HEK293 (cell line): ENCODE measurements at regions not wholly inside any gene's neighbourhood (a gene's known extent, or its start where the extent isn't known, plus 50 kb on each side); places are given as distances from the start of the nearest gene placed in this dataset.

ENCODE experiments used
- CTCF ChIA-PET: fragments of 350-600 bp; formaldehyde crosslinking; extraction: SDS; loops from one replicate; lab custom pipeline; 2021; ENCODE audit warnings: antibody characterized with exemption; lab: Yijun Ruan, JAX
- POLR2A ChIA-PET: fragments of 300-600 bp; formaldehyde crosslinking; extraction: SDS; loops from one replicate; lab custom pipeline; 2020; ENCODE audit warnings: antibody characterized with exemption, inconsistent platforms; lab: Yijun Ruan, JAX
- H3K27ac ChIP-seq: fragments of 200-500 bp; sonication (Bioruptor generic); 2 replicates; pipeline ENCODE4 v1.5.1; 2014; ENCODE audit warnings: low read depth, low read length, control low read depth, inconsistent platforms; ENCODE audit errors: extremely low read depth
- H3K36me3 ChIP-seq, 2 experiments: fragments of 200-500 bp in 1 of 2; sonication (Bioruptor generic) in 1 of 2; 1 replicate in 1 of 2; 2 replicates in 1 of 2; pipeline ENCODE4 v1.5.1; 2014 to 2017; ENCODE audit warnings: inconsistent platforms in 2 of 2, low read length in 2 of 2; ENCODE audit not compliant: control insufficient read depth in 2 of 2, insufficient read depth in 1 of 2
- H3K4me1 ChIP-seq: fragments of 200-500 bp; sonication (Bioruptor generic); 2 replicates; pipeline ENCODE4 v1.5.1; 2014; ENCODE audit warnings: mild to moderate bottlenecking, low read length, inconsistent platforms; ENCODE audit not compliant: control insufficient read depth, insufficient read depth
- H3K4me3 ChIP-seq: 2 replicates; pipeline ENCODE4 v1.5.1; 2011; ENCODE audit warnings: low read depth, mild to moderate bottlenecking, control low read depth, low read length, moderate library complexity
- H3K9me3 ChIP-seq: fragments of 200-500 bp; sonication (Bioruptor generic); 2 replicates; pipeline ENCODE4 v1.5.1; 2014; ENCODE audit warnings: low read depth, low read length, inconsistent platforms; ENCODE audit not compliant: control insufficient read depth, insufficient read depth
- BCL11B ChIP-seq: fragments of 450-650 bp; formaldehyde crosslinking; IDR thresholded peaks from 2 replicates; pipeline ENCODE4 v1.5.1; 2016; ENCODE audit warnings: low read depth, missing biosample characterization, missing genetic modification characterization
- REPIN1 ChIP-seq: fragments of 450-650 bp; formaldehyde crosslinking; IDR thresholded peaks from 2 replicates; pipeline ENCODE4 v1.5.1; 2017; ENCODE audit warnings: missing biosample characterization, missing genetic modification characterization, low read depth
- SCRT2 ChIP-seq: fragments of 450-650 bp; formaldehyde crosslinking; IDR thresholded peaks from 2 replicates; pipeline ENCODE4 v1.5.1; 2016; ENCODE audit warnings: missing biosample characterization, missing genetic modification characterization
- SP3 ChIP-seq: fragments of 450-650 bp; formaldehyde crosslinking; IDR thresholded peaks from 2 replicates; pipeline ENCODE4 v1.5.1; 2016; ENCODE audit warnings: missing biosample characterization, missing genetic modification characterization
- SP7 ChIP-seq: fragments of 450-650 bp; formaldehyde crosslinking; IDR thresholded peaks from 2 replicates; pipeline ENCODE4 v1.5.1; 2016; ENCODE audit warnings: missing biosample characterization, missing genetic modification characterization
- TRIM28 ChIP-seq: IDR thresholded peaks from 2 replicates; pipeline ENCODE4 v1.6.1; 2011; ENCODE audit warnings: low read length, control low read depth, borderline replicate concordance
- YY2 ChIP-seq: fragments of 450-650 bp; formaldehyde crosslinking; IDR thresholded peaks from 2 replicates; pipeline ENCODE4 v1.5.1; 2016; ENCODE audit warnings: missing biosample characterization, missing genetic modification characterization
- ZBTB48 ChIP-seq: fragments of 450-650 bp; formaldehyde crosslinking; IDR thresholded peaks from 2 replicates; pipeline ENCODE4 v1.5.1; 2016; ENCODE audit warnings: missing biosample characterization, missing genetic modification characterization
- ZNF16 ChIP-seq: fragments of 450-650 bp; formaldehyde crosslinking; IDR thresholded peaks from 2 replicates; pipeline ENCODE4 v1.5.1; 2016; ENCODE audit warnings: low read depth, missing biosample characterization, missing genetic modification characterization
- ZNF214 ChIP-seq: fragments of 450-650 bp; formaldehyde crosslinking; IDR thresholded peaks from 2 replicates; pipeline ENCODE4 v1.5.1; 2017; ENCODE audit warnings: missing biosample characterization, mild to moderate bottlenecking, missing genetic modification characterization, borderline replicate concordance
- ZNF221 ChIP-seq: fragments of 450-650 bp; formaldehyde crosslinking; IDR thresholded peaks from 2 replicates; pipeline ENCODE4 v1.5.1; 2017; ENCODE audit warnings: missing biosample characterization, missing genetic modification characterization, borderline replicate concordance
- ZNF266 ChIP-seq: fragments of 450-650 bp; formaldehyde crosslinking; IDR thresholded peaks from 2 replicates; pipeline ENCODE4 v1.5.1; 2016; ENCODE audit warnings: missing biosample characterization, missing genetic modification characterization, low read depth
- ZNF274 ChIP-seq, 2 experiments: fragments of 200-500 bp in 1 of 2; fragments of 450-650 bp in 1 of 2; sonication (Bioruptor generic) in 1 of 2; formaldehyde crosslinking in 1 of 2; IDR thresholded peaks; 2 replicates each; pipeline versions ENCODE4 v1.5.1 to v1.6.1; 2014 to 2016; ENCODE audit warnings: borderline replicate concordance in 1 of 2, inconsistent platforms in 1 of 2, low read length in 1 of 2, missing biosample characterization in 1 of 2, missing genetic modification characterization in 1 of 2
- ZNF48 ChIP-seq: fragments of 450-650 bp; formaldehyde crosslinking; IDR thresholded peaks from 2 replicates; pipeline ENCODE4 v1.5.1; 2016; ENCODE audit warnings: missing biosample characterization, missing genetic modification characterization
- ZNF510 ChIP-seq: fragments of 450-650 bp; formaldehyde crosslinking; IDR thresholded peaks from 2 replicates; pipeline ENCODE4 v1.5.1; 2018; ENCODE audit warnings: mild to moderate bottlenecking, missing genetic modification characterization, missing biosample characterization; ENCODE audit not compliant: insufficient replicate concordance
- ZNF555 ChIP-seq: fragments of 450-650 bp; formaldehyde crosslinking; conservative IDR thresholded peaks from 2 replicates; pipeline ENCODE4 v1.5.1; 2017; ENCODE audit warnings: missing biosample characterization, mild to moderate bottlenecking, missing genetic modification characterization, inconsistent platforms
- ZNF626 ChIP-seq: fragments of 450-650 bp; sonication (Bioruptor Pico); formaldehyde crosslinking; IDR thresholded peaks from 2 replicates; pipeline ENCODE4 v1.5.1; 2018; ENCODE audit warnings: missing biosample characterization, missing genetic modification characterization, inconsistent platforms
- ZNF670 ChIP-seq: fragments of 450-650 bp; formaldehyde crosslinking; IDR thresholded peaks from 2 replicates; pipeline ENCODE4 v1.5.1; 2016; ENCODE audit warnings: missing biosample characterization, missing genetic modification characterization, low read depth
- ZNF747 ChIP-seq: fragments of 450-650 bp; formaldehyde crosslinking; IDR thresholded peaks from 2 replicates; pipeline ENCODE4 v1.5.1; 2016; ENCODE audit warnings: missing biosample characterization, missing genetic modification characterization
- ZNF791 ChIP-seq: fragments of 450-650 bp; formaldehyde crosslinking; IDR thresholded peaks from 2 replicates; pipeline ENCODE4 v1.5.1; 2016; ENCODE audit warnings: missing biosample characterization, missing genetic modification characterization
- TF ChIP-seq, protein P1 (sequence below): sonication (generic); formaldehyde crosslinking; IDR thresholded peaks from 2 replicates; pipeline ENCODE4 v1.8.1; 2022; ENCODE audit warnings: mild to moderate bottlenecking, moderate library complexity, missing genetic modification reagents
- TF ChIP-seq, protein P2 (sequence below): fragments of 450-650 bp; formaldehyde crosslinking; IDR thresholded peaks from 2 replicates; pipeline ENCODE4 v1.5.1; 2016; ENCODE audit warnings: missing biosample characterization, missing genetic modification characterization
- TF ChIP-seq, protein P3 (sequence below): fragments of 450-650 bp; formaldehyde crosslinking; conservative IDR thresholded peaks from 2 replicates; pipeline ENCODE4 v1.5.1; 2016; ENCODE audit warnings: low read depth, missing biosample characterization, missing genetic modification characterization
- TF ChIP-seq, protein P4 (sequence below): fragments of 450-650 bp; formaldehyde crosslinking; IDR thresholded peaks from 2 replicates; pipeline ENCODE4 v1.5.1; 2017; ENCODE audit warnings: missing biosample characterization, mild to moderate bottlenecking, missing genetic modification characterization, moderate library complexity
- TF ChIP-seq, protein P5 (sequence below): fragments of 450-650 bp; formaldehyde crosslinking; IDR thresholded peaks from 2 replicates; pipeline ENCODE4 v1.5.1; 2016; ENCODE audit warnings: missing biosample characterization, missing genetic modification characterization

DNA sequence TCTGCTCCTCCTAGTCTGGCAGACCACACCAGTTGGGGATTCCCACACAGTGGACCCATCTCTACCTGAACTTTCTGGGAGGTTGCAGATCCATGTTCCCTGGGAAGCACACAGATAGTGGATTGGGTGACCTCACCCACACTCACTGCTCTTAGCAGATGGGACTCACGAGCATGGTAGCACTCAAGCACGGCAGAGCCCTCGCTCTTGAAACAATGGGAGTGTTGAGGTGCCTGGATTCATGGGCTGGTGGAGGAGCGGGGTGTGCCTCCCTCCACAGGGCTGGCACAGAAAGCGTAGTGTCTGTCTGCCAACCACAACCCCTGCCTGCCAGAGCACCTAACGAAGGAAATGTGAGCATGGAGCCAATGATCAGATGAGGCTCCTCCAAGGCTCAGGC, 568.0 kb downstream of the POM121L12 start (continued):
- TF ChIP-seq BCL11B (tag by site-specific recombination) (no peak), SCRT2 (tag by site-specific recombination) (no peak), ZNF791 (no peak)

DNA sequence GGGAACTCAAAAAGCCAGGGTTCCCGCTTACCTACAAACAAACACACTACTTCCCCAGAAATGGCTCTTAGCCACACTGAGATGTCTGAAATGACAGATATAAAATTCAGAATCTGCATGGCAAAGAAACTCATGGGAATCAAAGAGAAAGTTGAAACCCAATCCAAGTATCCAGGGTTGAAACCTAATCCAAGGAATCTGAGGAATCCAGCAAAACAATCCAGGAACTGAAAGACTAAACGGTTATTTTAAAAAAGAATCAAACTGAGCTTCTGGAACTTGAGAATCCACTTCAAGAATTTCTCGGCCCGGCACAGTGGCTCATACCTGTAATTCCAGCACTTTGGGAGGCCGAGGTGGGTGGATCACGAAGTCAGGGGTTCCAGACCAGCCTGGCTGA, 568.8 kb downstream of the POM121L12 start:
- no peaks in the 10 kb centered on the region for H3K9me3 ChIP-seq
- no peaks in the 10 kb centered on the region for H3K4me1 ChIP-seq
- no peak for TF ChIP-seq ZNF221 (tag by site-specific recombination)
- TF ChIP-seq ZBTB48 (tag by site-specific recombination): no peak
- no peak for TF ChIP-seq ZNF670 (tag by site-specific recombination)
- no peak for TF ChIP-seq YY2 (tag by site-specific recombination)
- TF ChIP-seq, protein P1, sequence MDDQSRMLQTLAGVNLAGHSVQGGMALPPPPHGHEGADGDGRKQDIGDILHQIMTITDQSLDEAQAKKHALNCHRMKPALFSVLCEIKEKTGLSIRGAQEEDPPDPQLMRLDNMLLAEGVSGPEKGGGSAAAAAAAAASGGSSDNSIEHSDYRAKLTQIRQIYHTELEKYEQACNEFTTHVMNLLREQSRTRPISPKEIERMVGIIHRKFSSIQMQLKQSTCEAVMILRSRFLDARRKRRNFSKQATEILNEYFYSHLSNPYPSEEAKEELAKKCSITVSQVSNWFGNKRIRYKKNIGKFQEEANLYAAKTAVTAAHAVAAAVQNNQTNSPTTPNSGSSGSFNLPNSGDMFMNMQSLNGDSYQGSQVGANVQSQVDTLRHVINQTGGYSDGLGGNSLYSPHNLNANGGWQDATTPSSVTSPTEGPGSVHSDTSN: no peak
- no peak for TF ChIP-seq SP3 (tag by site-specific recombination)
- no peak for TF ChIP-seq ZNF510 (tag by site-specific recombination)
- TF ChIP-seq, protein P2, sequence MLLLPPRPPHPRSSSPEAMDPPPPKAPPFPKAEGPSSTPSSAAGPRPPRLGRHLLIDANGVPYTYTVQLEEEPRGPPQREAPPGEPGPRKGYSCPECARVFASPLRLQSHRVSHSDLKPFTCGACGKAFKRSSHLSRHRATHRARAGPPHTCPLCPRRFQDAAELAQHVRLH: no peak
- no peak for TF ChIP-seq ZNF747
- no peak for TF ChIP-seq ZNF214 (tag by site-specific recombination)
- TF ChIP-seq, protein P3, sequence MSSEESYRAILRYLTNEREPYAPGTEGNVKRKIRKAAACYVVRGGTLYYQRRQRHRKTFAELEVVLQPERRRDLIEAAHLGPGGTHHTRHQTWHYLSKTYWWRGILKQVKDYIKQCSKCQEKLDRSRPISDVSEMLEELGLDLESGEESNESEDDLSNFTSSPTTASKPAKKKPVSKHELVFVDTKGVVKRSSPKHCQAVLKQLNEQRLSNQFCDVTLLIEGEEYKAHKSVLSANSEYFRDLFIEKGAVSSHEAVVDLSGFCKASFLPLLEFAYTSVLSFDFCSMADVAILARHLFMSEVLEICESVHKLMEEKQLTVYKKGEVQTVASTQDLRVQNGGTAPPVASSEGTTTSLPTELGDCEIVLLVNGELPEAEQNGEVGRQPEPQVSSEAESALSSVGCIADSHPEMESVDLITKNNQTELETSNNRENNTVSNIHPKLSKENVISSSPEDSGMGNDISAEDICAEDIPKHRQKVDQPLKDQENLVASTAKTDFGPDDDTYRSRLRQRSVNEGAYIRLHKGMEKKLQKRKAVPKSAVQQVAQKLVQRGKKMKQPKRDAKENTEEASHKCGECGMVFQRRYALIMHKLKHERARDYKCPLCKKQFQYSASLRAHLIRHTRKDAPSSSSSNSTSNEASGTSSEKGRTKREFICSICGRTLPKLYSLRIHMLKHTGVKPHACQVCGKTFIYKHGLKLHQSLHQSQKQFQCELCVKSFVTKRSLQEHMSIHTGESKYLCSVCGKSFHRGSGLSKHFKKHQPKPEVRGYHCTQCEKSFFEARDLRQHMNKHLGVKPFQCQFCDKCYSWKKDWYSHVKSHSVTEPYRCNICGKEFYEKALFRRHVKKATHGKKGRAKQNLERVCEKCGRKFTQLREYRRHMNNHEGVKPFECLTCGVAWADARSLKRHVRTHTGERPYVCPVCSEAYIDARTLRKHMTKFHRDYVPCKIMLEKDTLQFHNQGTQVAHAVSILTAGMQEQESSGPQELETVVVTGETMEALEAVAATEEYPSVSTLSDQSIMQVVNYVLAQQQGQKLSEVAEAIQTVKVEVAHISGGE (tag by site-specific recombination): no peak
- TF ChIP-seq, protein P4, sequence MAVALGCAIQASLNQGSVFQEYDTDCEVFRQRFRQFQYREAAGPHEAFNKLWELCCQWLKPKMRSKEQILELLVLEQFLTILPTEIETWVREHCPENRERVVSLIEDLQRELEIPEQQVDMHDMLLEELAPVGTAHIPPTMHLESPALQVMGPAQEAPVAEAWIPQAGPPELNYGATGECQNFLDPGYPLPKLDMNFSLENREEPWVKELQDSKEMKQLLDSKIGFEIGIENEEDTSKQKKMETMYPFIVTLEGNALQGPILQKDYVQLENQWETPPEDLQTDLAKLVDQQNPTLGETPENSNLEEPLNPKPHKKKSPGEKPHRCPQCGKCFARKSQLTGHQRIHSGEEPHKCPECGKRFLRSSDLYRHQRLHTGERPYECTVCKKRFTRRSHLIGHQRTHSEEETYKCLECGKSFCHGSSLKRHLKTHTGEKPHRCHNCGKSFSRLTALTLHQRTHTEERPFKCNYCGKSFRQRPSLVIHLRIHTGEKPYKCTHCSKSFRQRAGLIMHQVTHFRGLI (tag by site-specific recombination): no peak
- no peak for TF ChIP-seq ZNF266 (tag by site-specific recombination)
- POLR2A ChIA-PET: no interaction called here
- H3K4me3 ChIP-seq: no peak overlapping the region
- H3K36me3 ChIP-seq: no peaks in the 10 kb centered on the region
- no peak overlapping the region for H3K27ac ChIP-seq
- CTCF ChIA-PET: no interaction called here

DNA sequence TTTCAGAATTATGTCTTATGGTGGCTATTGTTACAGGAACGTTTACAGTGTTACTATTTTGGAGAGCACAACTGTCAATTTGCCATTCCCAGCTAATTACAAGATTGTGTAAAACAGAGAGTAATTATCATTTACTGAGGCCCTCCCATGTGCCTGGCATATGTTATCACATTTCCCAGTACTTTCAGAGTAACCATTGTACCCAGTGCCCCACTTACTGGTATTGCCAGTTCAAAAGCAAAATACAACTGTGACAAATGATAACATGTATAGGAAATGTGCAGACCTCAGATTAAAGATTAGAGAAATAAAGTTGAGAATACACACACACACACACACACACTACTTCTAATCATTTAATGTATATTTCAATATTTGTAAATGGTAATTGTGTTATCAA, 572.5 kb downstream of the POM121L12 start:
- POLR2A ChIA-PET: no interaction called here
- no peaks in the 10 kb centered on the region for H3K36me3 ChIP-seq
- no peaks in the 10 kb centered on the region for H3K4me1 ChIP-seq
- H3K27ac ChIP-seq: no peak overlapping the region
- no peak overlapping the region for H3K4me3 ChIP-seq
- H3K9me3 ChIP-seq: no peaks in the 10 kb centered on the region
- CTCF ChIA-PET: no interaction called here
- TF ChIP-seq ZNF626: no peak
- no peak for TF ChIP-seq ZNF555 (tag by site-specific recombination)
- TF ChIP-seq ZNF48: no peak
- no peak for TF ChIP-seq ZNF16 (tag by site-specific recombination)
- no peak for TF ChIP-seq SP7 (tag by site-specific recombination)
- no peak for TF ChIP-seq TRIM28
- no peak for TF ChIP-seq ZNF274 (IDR thresholded peaks at IDR 0.05; ENCODE audit: low read length)
- no peak for TF ChIP-seq ZNF274 (tag by site-specific recombination; IDR thresholded peaks at IDR 0.05; ENCODE audit: borderline replicate concordance)
- TF ChIP-seq REPIN1 (tag by site-specific recombination): no peak
- TF ChIP-seq, protein P5, sequence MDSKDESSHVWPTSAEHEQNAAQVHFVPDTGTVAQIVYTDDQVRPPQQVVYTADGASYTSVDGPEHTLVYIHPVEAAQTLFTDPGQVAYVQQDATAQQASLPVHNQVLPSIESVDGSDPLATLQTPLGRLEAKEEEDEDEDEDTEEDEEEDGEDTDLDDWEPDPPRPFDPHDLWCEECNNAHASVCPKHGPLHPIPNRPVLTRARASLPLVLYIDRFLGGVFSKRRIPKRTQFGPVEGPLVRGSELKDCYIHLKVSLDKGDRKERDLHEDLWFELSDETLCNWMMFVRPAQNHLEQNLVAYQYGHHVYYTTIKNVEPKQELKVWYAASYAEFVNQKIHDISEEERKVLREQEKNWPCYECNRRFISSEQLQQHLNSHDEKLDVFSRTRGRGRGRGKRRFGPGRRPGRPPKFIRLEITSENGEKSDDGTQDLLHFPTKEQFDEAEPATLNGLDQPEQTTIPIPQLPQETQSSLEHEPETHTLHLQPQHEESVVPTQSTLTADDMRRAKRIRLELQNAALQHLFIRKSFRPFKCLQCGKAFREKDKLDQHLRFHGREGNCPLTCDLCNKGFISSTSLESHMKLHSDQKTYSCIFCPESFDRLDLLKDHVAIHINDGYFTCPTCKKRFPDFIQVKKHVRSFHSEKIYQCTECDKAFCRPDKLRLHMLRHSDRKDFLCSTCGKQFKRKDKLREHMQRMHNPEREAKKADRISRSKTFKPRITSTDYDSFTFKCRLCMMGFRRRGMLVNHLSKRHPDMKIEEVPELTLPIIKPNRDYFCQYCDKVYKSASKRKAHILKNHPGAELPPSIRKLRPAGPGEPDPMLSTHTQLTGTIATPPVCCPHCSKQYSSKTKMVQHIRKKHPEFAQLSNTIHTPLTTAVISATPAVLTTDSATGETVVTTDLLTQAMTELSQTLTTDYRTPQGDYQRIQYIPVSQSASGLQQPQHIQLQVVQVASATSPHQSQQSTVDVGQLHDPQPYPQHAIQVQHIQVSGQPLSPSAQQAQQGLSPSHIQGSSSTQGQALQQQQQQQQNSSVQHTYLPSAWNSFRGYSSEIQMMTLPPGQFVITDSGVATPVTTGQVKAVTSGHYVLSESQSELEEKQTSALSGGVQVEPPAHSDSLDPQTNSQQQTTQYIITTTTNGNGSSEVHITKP (tag by site-specific recombination): no peak
